ENCODE measurements at regions not wholly inside any gene's neighbourhood (a gene's known extent, or its start where the extent isn't known, plus 50 kb on each side); places are given as distances from the start of the nearest gene placed in this dataset.

DNA sequence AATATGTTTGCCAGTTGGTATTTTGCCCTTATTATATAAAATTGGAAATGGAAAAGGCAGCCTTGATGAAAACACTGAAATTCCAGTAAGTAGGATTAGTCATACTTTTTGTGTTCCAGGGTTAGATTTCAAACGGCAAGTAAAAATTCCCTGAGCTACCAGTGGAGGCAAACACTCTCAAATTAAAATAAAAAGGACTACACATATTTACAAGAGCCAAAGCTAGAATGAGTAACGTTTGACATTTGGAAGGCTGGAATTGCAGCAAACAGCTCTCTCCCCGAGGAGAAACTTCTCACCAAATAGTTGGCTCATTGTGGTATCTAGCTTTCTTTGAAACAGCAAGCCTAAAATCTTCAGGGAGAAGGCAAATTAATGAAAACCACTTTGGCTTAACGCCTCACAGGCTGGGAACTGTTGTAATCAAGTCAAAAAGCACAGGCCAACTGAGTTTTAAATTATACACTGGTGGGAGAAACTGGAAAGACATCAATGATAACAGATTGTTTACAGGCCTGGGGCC is 288.4 kb downstream of the SNX13 start:
- ChIA-PET CTCF (interaction anchor here (1.4 to 2.1 kb wide), 4 partner anchors 11 to 20 kb away, joined by 3 to 8 read pairs (median 6); no protein-coding TSS in a partner anchor), POLR2A (no interaction called here)
- H3K4me1 ChIP-seq: peaks cover 18% of the 10 kb centered on the region
- no peak overlapping the region for H3K4me3 ChIP-seq
- H3K4me2 ChIP-seq: peak overlapping the region; percentile 65
- DNase-seq (ENCODE audit: low read depth in 1 of 2, low spot score in 1 of 2) (peak in 1 of 2 experiments; percentile 37), ATAC-seq (peak; percentile 64 to 71), FAIRE-seq (no peak)
- TF ChIP-seq RAD21 (conservative IDR thresholded peaks at IDR 0.05 in 1 of 2, IDR thresholded peaks at IDR 0.05 in 1 of 2) (no peak), JUNB (IDR thresholded peaks at IDR 0.05) (peak; percentile 47; the same call in 1 of the 2 replicates), HMGXB4 (CRISPR knock-in tag; IDR thresholded peaks at IDR 0.05; ENCODE audit: borderline replicate concordance) (no peak), ZFP36 (IDR thresholded peaks at IDR 0.05; ENCODE audit: borderline replicate concordance, partially characterized antibody) (no peak), KDM1A (IDR thresholded peaks at IDR 0.05; ENCODE audit: low read depth) (no peak), NFE2L2 (conservative IDR thresholded peaks at IDR 0.05; ENCODE audit: low read length) (no peak), ATOH8 (CRISPR knock-in tag; IDR thresholded peaks at IDR 0.05; ENCODE audit: low read depth) (no peak), ZSCAN20 (CRISPR knock-in tag; IDR thresholded peaks at IDR 0.05) (no peak), JUN (IDR thresholded peaks at IDR 0.05) (no peak), HES2 (IDR thresholded peaks at IDR 0.05) (no peak), MAZ (IDR thresholded peaks at IDR 0.05; ENCODE audit: borderline replicate concordance, low read depth, low read length) (no peak), GATA3 (IDR thresholded peaks at IDR 0.05; ENCODE audit: borderline replicate concordance) (no peak), CEBPB (IDR thresholded peaks at IDR 0.05) (0 out of 4 replicates have a peak, but pooled peaks of 1 of the 2 experiments have one; percentile 14), HOXB13 (CRISPR knock-in tag; IDR thresholded peaks at IDR 0.05; ENCODE audit: low read depth) (no peak), ZC3H11A (IDR thresholded peaks at IDR 0.05) (no peak), PHF8 (IDR thresholded peaks at IDR 0.05; ENCODE audit: borderline replicate concordance, low read depth) (no peak), FOSL2 (IDR thresholded peaks at IDR 0.05) (peak; percentile 16; the same call in 1 of the 2 replicates), FOSL2 (CRISPR knock-in tag; IDR thresholded peaks at IDR 0.05) (peak; percentile 53), CTCF (IDR thresholded peaks at IDR 0.05) (0 out of 3 replicates have a peak, but pooled peaks have one; percentile 4)
- 21% methylated on average over 4 of the region's 4 CpGs for WGBS (ENCODE audit: missing lambda C conversion rate)
- peak overlapping the region; percentile 69 to 76 for H3K27ac ChIP-seq
- no peaks in the 10 kb centered on the region for H3K9me3 ChIP-seq

DNA sequence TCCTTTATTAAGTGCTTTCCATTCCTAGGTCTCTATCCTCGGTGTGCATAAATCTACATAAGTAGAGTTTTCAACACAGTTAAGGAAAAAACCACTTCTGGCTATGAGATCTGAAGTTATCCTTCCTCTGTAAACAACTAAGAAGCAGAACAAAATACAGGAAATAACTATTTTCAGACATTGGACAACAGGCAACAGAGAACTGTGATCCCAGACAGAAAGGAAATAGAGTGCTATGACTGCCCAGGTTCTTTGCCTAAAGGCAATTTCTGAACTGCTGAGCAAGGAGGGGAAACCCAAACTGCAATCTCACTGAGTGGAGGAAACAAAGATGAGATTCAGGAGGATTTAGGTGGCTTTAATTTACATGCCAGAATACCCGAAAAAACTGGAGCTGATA is 285.4 kb downstream of the SNX13 start:
- Histone ChIP-seq H3K27ac (0 out of 6 replicates have a peak overlapping the region, but pooled peaks of 1 of the 2 experiments have one; percentile 27), H3K9me3 (no peaks in the 10 kb centered on the region), H3K4me3 (no peak overlapping the region), H3K4me2 (no peak overlapping the region), H3K4me1 (peaks cover 18% of the 10 kb centered on the region)
- ChIA-PET CTCF (interaction anchor here (1.2 kb wide), 1 partner anchor 8 kb away, joined by 6 read pairs; no protein-coding TSS in a partner anchor), POLR2A (interaction anchor here (0.7 kb wide), 1 partner anchor 251 kb away, joined by 3 read pairs; no protein-coding TSS in a partner anchor)
- no peak for FAIRE-seq
- no peak for ATAC-seq
- TF ChIP-seq SREBF2 (IDR thresholded peaks at IDR 0.05) (no peak), ESRRA (IDR thresholded peaks at IDR 0.05; ENCODE audit: borderline replicate concordance, low read length) (no peak), RCOR1 (IDR thresholded peaks at IDR 0.05; ENCODE audit: low read depth, low read length) (no peak), ZNF302 (CRISPR knock-in tag; IDR thresholded peaks at IDR 0.05) (no peak), RAD21 (conservative IDR thresholded peaks at IDR 0.05 in 1 of 2, IDR thresholded peaks at IDR 0.05 in 1 of 2) (no peak), PBX3 (IDR thresholded peaks at IDR 0.05) (no peak), NFE2L2 (conservative IDR thresholded peaks at IDR 0.05; ENCODE audit: low read length) (no peak), PHF8 (IDR thresholded peaks at IDR 0.05; ENCODE audit: borderline replicate concordance, low read depth) (no peak), TFCP2L1 (CRISPR knock-in tag; IDR thresholded peaks at IDR 0.05) (no peak), HDAC2 (IDR thresholded peaks at IDR 0.05) (no peak), KDM5A (IDR thresholded peaks at IDR 0.05) (no peak), CBX2 (IDR thresholded peaks at IDR 0.05; ENCODE audit: borderline replicate concordance, low read depth) (no peak), ZC3H11A (IDR thresholded peaks at IDR 0.05) (no peak)
- TF ChIP-seq, protein P1, sequence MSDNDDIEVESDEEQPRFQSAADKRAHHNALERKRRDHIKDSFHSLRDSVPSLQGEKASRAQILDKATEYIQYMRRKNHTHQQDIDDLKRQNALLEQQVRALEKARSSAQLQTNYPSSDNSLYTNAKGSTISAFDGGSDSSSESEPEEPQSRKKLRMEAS (IDR thresholded peaks at IDR 0.05): no peak
- TF ChIP-seq, protein P2, sequence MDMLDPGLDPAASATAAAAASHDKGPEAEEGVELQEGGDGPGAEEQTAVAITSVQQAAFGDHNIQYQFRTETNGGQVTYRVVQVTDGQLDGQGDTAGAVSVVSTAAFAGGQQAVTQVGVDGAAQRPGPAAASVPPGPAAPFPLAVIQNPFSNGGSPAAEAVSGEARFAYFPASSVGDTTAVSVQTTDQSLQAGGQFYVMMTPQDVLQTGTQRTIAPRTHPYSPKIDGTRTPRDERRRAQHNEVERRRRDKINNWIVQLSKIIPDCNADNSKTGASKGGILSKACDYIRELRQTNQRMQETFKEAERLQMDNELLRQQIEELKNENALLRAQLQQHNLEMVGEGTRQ (IDR thresholded peaks at IDR 0.05): no peak
- DNase-seq (ENCODE audit: low read depth in 1 of 2, low spot score in 1 of 2): no peak
- WGBS (ENCODE audit: missing lambda C conversion rate): 54% methylated on average over 2 of the region's 2 CpGs
